Loucy (cell line): ENCODE measurements at regions not wholly inside any gene's neighbourhood (a gene's known extent, or its start where the extent isn't known, plus 50 kb on each side); places are given as distances from the start of the nearest gene placed in this dataset.
"Not testable (repeated sequence)": the region's sequence is repeated elsewhere in the genome, so short reads cannot be mapped to it uniquely, and the experiment has no call there.

ENCODE experiments used
- CTCF ChIP-seq: fragments of 200-600 bp; sonication (generic); conservative IDR thresholded peaks from 2 replicates; pipeline ENCODE4 v1.5.1; 2014; ENCODE audit warnings: mild to moderate bottlenecking, antibody characterized with exemption, low read length
- EZH2phosphoT487 ChIP-seq: fragments of 200-600 bp; IDR thresholded peaks from 2 replicates; pipeline ENCODE4 v1.6.1; 2018; ENCODE audit warnings: antibody characterized with exemption, mild to moderate bottlenecking, moderate library complexity, borderline replicate concordance

GRCh38 chr2:172269507-172270244 is 157.7 kb upstream of the ITGA6 start:
- not testable (repeated sequence) for TF ChIP-seq CTCF, EZH2phosphoT487
